NCI-H526 treated with DMSO at 0.1 percent for 48 hours (cell line): ENCODE measurements at regions not wholly inside any gene's neighbourhood (a gene's known extent, or its start where the extent isn't known, plus 50 kb on each side); places are given as distances from the start of the nearest gene placed in this dataset.

Experiments
- DNase-seq: peaks from one replicate; lab custom pipeline; 2025; lab: John Stamatoyannopoulos, UW

- peak; percentile 98 for DNase-seq
These were observed 129.2 kb downstream of the HFE start for GRCh38 chr6:26216359-26216885.

- DNase-seq, result peak; percentile 50
These were observed 129.9 kb downstream of the HFE start for GRCh38 chr6:26216886-26217713.

- DNase-seq, result no peak
These were observed 130.5 kb downstream of the HFE start for GRCh38 chr6:26217714-26218075.

GRCh38 chr6:26218824-26219223 is 131.6 kb downstream of the HFE start:
- no peak for DNase-seq

GRCh38 chr6:26220145-26220970 is 133.1 kb downstream of the HFE start:
- DNase-seq, result no peak

- no peak for DNase-seq
These were observed 134.0 kb downstream of the HFE start for GRCh38 chr6:26221186-26221585.

GRCh38 chr6:26222571-26222970 is 135.3 kb downstream of the HFE start:
- no peak for DNase-seq

- DNase-seq, result peak; percentile 46
These were observed 136.0 kb downstream of the HFE start for GRCh38 chr6:26223228-26223627.

GRCh38 chr6:26223650-26224546 is 136.7 kb downstream of the HFE start:
- DNase-seq, result peak; percentile 88

GRCh38 chr6:26224547-26224912 is 137.3 kb downstream of the HFE start:
- no peak for DNase-seq

- DNase-seq, result no peak
These were observed 138.0 kb downstream of the HFE start for GRCh38 chr6:26224940-26225847.

- no peak for DNase-seq
These were observed 138.8 kb downstream of the HFE start for GRCh38 chr6:26225848-26226578.

- no peak for DNase-seq
These were observed 138.4 kb upstream of the BTN3A2 start for GRCh38 chr6:26226579-26226967.

- no peak for DNase-seq
These were observed 134.6 kb upstream of the BTN3A2 start for GRCh38 chr6:26230351-26230750.

- DNase-seq, result no peak
These were observed 133.9 kb upstream of the BTN3A2 start for GRCh38 chr6:26231006-26231587.

- no peak for DNase-seq
These were observed 132.6 kb upstream of the BTN3A2 start for GRCh38 chr6:26232306-26232939.

- no peak for DNase-seq
These were observed 131.9 kb upstream of the BTN3A2 start for GRCh38 chr6:26232940-26233648.

- DNase-seq, result no peak
These were observed 131.2 kb upstream of the BTN3A2 start for GRCh38 chr6:26233649-26234420.
